Glomerular visceral epithelial cell (primary cell): ENCODE measurements at regions not wholly inside any gene's neighbourhood (a gene's known extent, or its start where the extent isn't known, plus 50 kb on each side); places are given as distances from the start of the nearest gene placed in this dataset.
A peak's percentile ranks its signal among the peaks of the same experiment; 100 is the strongest.
"Not testable (repeated sequence)": the region's sequence is repeated elsewhere in the genome, so short reads cannot be mapped to it uniquely, and the experiment has no call there.

Experiments
- DNase-seq: peaks from one replicate; pipeline ENCODE4 v3.0.0-alpha.2; 2016; ENCODE audit errors: extremely low spot score

- no peak for DNase-seq
Measured at GRCh38 chr13:65601855-65602254, 1628.3 kb downstream of the PCDH9 start.

- no peak for DNase-seq
Measured at GRCh38 chr13:65600702-65601101, 1629.4 kb downstream of the PCDH9 start.

- DNase-seq, result no peak
Measured at GRCh38 chr13:65597839-65598818, 1632.0 kb downstream of the PCDH9 start.

GRCh38 chr13:65595916-65596315 lies 1634.2 kb downstream of the PCDH9 start:
- DNase-seq, result no peak

GRCh38 chr13:65594298-65594781 lies 1635.8 kb downstream of the PCDH9 start:
- DNase-seq, result no peak

GRCh38 chr13:65593298-65593874 lies 1636.8 kb downstream of the PCDH9 start:
- DNase-seq, result no peak

GRCh38 chr13:65592731-65593130 lies 1637.4 kb downstream of the PCDH9 start:
- no peak for DNase-seq

GRCh38 chr13:65585346-65585745 lies 1644.8 kb downstream of the PCDH9 start:
- no peak for DNase-seq

GRCh38 chr13:65584126-65584525 lies 1646.0 kb downstream of the PCDH9 start:
- DNase-seq, result no peak

GRCh38 chr13:65582160-65582559 lies 1648.0 kb downstream of the PCDH9 start:
- DNase-seq, result no peak

- DNase-seq, result not testable (repeated sequence)
Measured at GRCh38 chr13:65564561-65564960, 1665.6 kb downstream of the PCDH9 start.

GRCh38 chr13:65562305-65562704 lies 1667.8 kb downstream of the PCDH9 start:
- DNase-seq, result no peak

GRCh38 chr13:65560936-65561335 lies 1669.2 kb downstream of the PCDH9 start:
- DNase-seq, result no peak

GRCh38 chr13:65555962-65556361 lies 1674.2 kb downstream of the PCDH9 start:
- no peak for DNase-seq

- peak; percentile 5 for DNase-seq
Measured at GRCh38 chr13:65553096-65553727, 1676.9 kb downstream of the PCDH9 start.

- no peak for DNase-seq
Measured at GRCh38 chr13:65551208-65551607, 1678.9 kb downstream of the PCDH9 start.

GRCh38 chr13:65540175-65540574 lies 1690.0 kb downstream of the PCDH9 start:
- DNase-seq, result no peak

GRCh38 chr13:65535370-65535769 lies 1694.8 kb downstream of the PCDH9 start:
- DNase-seq, result no peak

- no peak for DNase-seq
Measured at GRCh38 chr13:65532231-65532630, 1697.9 kb downstream of the PCDH9 start.

GRCh38 chr13:65530688-65531087 lies 1699.4 kb downstream of the PCDH9 start:
- no peak for DNase-seq

- DNase-seq, result no peak
Measured at GRCh38 chr13:65529541-65529940, 1700.6 kb downstream of the PCDH9 start.

GRCh38 chr13:65508745-65509144 lies 1721.4 kb downstream of the PCDH9 start:
- DNase-seq, result no peak
